SK-N-SH treated with all-trans-retinoic acid at 6 μM for 48 hours (cell line): ENCODE measurements at regions not wholly inside any gene's neighbourhood (a gene's known extent, or its start where the extent isn't known, plus 50 kb on each side); places are given as distances from the start of the nearest gene placed in this dataset.

ENCODE experiments used
- CREB5 ChIP-seq: fragments of 250-450 bp; sonication (Bioruptor Pico); IDR thresholded peaks from 2 replicates; pipeline ENCODE4 v1.5.1; 2020; ENCODE audit warnings: low read depth, mild to moderate bottlenecking, moderate library complexity
- CSDC2 ChIP-seq: fragments of 250-450 bp; sonication (Bioruptor Pico); IDR thresholded peaks from 2 replicates; pipeline ENCODE4 v1.5.0; 2020; ENCODE audit warnings: mild to moderate bottlenecking, moderate library complexity
- ESRRG ChIP-seq: fragments of 250-450 bp; sonication (Bioruptor Pico); IDR thresholded peaks from 2 replicates; pipeline ENCODE4 v1.6.1; 2021; ENCODE audit warnings: mild to moderate bottlenecking
- GLIS3 ChIP-seq: fragments of 250-450 bp; sonication (Bioruptor Pico); IDR thresholded peaks from 2 replicates; pipeline ENCODE4 v1.5.0; 2020; ENCODE audit warnings: mild to moderate bottlenecking, moderate library complexity
- PATZ1 ChIP-seq: fragments of 250-450 bp; sonication (Bioruptor Pico); IDR thresholded peaks from 2 replicates; pipeline ENCODE4 v1.8.0; 2020; ENCODE audit warnings: mild to moderate bottlenecking, moderate library complexity, borderline replicate concordance
- POU6F1 ChIP-seq: fragments of 250-450 bp; sonication (Bioruptor Pico); IDR thresholded peaks from 2 replicates; pipeline ENCODE4 v1.8.0; 2021; ENCODE audit warnings: low read depth, mild to moderate bottlenecking, moderate library complexity, borderline replicate concordance
- TCF4 ChIP-seq: fragments of 250-450 bp; sonication (Bioruptor Pico); IDR thresholded peaks from 2 replicates; pipeline ENCODE4 v1.8.0; 2021; ENCODE audit warnings: mild to moderate bottlenecking, moderate library complexity, borderline replicate concordance

- TF ChIP-seq PATZ1 (no peak), TCF4 (no peak), GLIS3 (CRISPR knock-in tag) (no peak), CSDC2 (CRISPR knock-in tag) (no peak), CREB5 (CRISPR knock-in tag) (no peak), POU6F1 (CRISPR knock-in tag) (no peak), ESRRG (CRISPR knock-in tag) (no peak)
Observed at GRCh38 chr5:15441433-15442192, 58.4 kb upstream of the FBXL7 start.
